ENCODE measurements at regions not wholly inside any gene's neighbourhood (a gene's known extent, or its start where the extent isn't known, plus 50 kb on each side); places are given as distances from the start of the nearest gene placed in this dataset.

DNA sequence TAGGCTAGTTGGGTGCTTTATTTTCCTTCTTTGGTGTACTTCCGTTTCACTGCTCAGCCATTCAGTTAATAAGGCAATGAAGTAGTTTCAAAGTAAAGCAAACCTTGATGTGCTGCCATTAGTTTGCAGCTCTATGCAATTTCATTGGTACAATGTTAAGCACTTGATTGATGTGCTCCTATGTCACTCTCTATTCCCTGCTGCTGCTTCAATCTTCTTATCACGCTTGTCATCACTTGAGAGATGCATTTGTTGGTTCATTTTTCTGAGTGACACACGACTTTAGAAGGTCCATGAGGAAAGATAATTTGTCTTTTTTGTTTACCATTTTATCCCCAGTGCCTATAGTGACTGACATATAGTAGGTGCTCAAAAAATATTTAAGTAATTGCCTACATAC is 871.0 kb upstream of the PABPC4L start:
- H3K36me3 ChIP-seq (ENCODE audit: insufficient read depth, low read length), result no peaks in the 10 kb centered on the region
- H3K4me1 ChIP-seq (ENCODE audit: insufficient read depth, low read length), result no peaks in the 10 kb centered on the region
- no peak overlapping the region for H3K9ac ChIP-seq (ENCODE audit: low read length)
- Mint-ChIP-seq H3K4me3 (ENCODE audit: unreplicated experiment) (no peak overlapping the region), H3K27me3 (ENCODE audit: low read depth, unreplicated experiment) (no peaks in the 10 kb centered on the region), H3K36me3 (ENCODE audit: low read depth, unreplicated experiment) (no peaks in the 10 kb centered on the region), H3K9me3 (ENCODE audit: unreplicated experiment) (peaks cover 12% of the 10 kb centered on the region), H3K4me1 (ENCODE audit: low read depth, unreplicated experiment) (no peaks in the 10 kb centered on the region), H3K27ac (ENCODE audit: unreplicated experiment) (no peak overlapping the region)
- FAIRE-seq, result no peak
- no peak overlapping the region for H3K27ac ChIP-seq (ENCODE audit: low read depth, low read length)
- no peak overlapping the region for H2AFZ ChIP-seq (ENCODE audit: low read depth, low read length)
- H3K27me3 ChIP-seq (ENCODE audit: insufficient read depth, low read length), result no peaks in the 10 kb centered on the region
- H4K20me1 ChIP-seq (ENCODE audit: insufficient read depth, low read length), result no peaks in the 10 kb centered on the region
- DNase-seq (ENCODE audit: low read depth), result no peak
- TF ChIP-seq, protein P1, sequence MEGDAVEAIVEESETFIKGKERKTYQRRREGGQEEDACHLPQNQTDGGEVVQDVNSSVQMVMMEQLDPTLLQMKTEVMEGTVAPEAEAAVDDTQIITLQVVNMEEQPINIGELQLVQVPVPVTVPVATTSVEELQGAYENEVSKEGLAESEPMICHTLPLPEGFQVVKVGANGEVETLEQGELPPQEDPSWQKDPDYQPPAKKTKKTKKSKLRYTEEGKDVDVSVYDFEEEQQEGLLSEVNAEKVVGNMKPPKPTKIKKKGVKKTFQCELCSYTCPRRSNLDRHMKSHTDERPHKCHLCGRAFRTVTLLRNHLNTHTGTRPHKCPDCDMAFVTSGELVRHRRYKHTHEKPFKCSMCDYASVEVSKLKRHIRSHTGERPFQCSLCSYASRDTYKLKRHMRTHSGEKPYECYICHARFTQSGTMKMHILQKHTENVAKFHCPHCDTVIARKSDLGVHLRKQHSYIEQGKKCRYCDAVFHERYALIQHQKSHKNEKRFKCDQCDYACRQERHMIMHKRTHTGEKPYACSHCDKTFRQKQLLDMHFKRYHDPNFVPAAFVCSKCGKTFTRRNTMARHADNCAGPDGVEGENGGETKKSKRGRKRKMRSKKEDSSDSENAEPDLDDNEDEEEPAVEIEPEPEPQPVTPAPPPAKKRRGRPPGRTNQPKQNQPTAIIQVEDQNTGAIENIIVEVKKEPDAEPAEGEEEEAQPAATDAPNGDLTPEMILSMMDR (IDR thresholded peaks at IDR 0.05; ENCODE audit: insufficient read depth, low read depth, low read length), result no peak
- no peak overlapping the region for H3K4me2 ChIP-seq (ENCODE audit: low read length)
- H3K4me3 ChIP-seq (ENCODE audit: insufficient read depth, low read depth, low read length), result no peak overlapping the region
- H3K9me3 ChIP-seq (ENCODE audit: insufficient read depth, low read depth, low read length), result no peaks in the 10 kb centered on the region
- no peaks in the 10 kb centered on the region for H3K79me2 ChIP-seq (ENCODE audit: insufficient read depth, low read length)

DNA sequence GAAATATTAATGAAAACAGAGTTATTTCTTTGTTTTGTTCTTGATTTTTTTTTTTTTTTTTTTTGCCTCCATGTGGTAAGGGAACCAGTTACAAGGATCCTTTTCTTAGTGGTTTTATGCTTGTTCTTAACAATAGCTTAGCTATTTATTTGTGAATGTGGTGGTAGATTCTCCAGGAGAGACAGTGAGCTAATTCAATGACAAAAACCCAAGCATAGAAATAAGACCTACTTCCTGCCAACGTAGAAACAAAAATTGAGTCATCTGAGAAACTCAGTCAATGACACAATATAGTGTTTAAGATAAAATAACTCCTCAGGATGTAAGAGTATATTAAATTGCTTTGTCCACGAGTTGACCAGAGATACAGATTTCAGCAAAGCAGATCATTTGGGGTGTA is 863.8 kb upstream of the PABPC4L start:
- Histone ChIP-seq H3K27me3 (ENCODE audit: insufficient read depth, low read length) (no peaks in the 10 kb centered on the region), H3K79me2 (ENCODE audit: insufficient read depth, low read length) (no peaks in the 10 kb centered on the region), H4K20me1 (ENCODE audit: insufficient read depth, low read length) (no peaks in the 10 kb centered on the region), H3K4me1 (ENCODE audit: insufficient read depth, low read length) (no peaks in the 10 kb centered on the region), H3K4me2 (ENCODE audit: low read length) (no peak overlapping the region), H3K36me3 (ENCODE audit: insufficient read depth, low read length) (no peaks in the 10 kb centered on the region), H3K27ac (ENCODE audit: low read depth, low read length) (no peak overlapping the region), H2AFZ (ENCODE audit: low read depth, low read length) (no peak overlapping the region), H3K9ac (ENCODE audit: low read length) (no peak overlapping the region), H3K9me3 (ENCODE audit: insufficient read depth, low read depth, low read length) (no peaks in the 10 kb centered on the region), H3K4me3 (ENCODE audit: insufficient read depth, low read depth, low read length) (no peak overlapping the region)
- peak overlapping the region; percentile 4 for H3K27ac Mint-ChIP-seq (ENCODE audit: unreplicated experiment)
- H3K27me3 Mint-ChIP-seq (ENCODE audit: low read depth, unreplicated experiment), result no peaks in the 10 kb centered on the region
- H3K4me3 Mint-ChIP-seq (ENCODE audit: unreplicated experiment), result no peak overlapping the region
- FAIRE-seq, result no peak
- TF ChIP-seq EZH2 (IDR thresholded peaks at IDR 0.05; ENCODE audit: insufficient read depth, low read length), result no peak
- TF ChIP-seq, protein P1 (IDR thresholded peaks at IDR 0.05; ENCODE audit: insufficient read depth, low read depth, low read length), result no peak
- H3K36me3 Mint-ChIP-seq (ENCODE audit: low read depth, unreplicated experiment), result no peaks in the 10 kb centered on the region
- no peaks in the 10 kb centered on the region for H3K9me3 Mint-ChIP-seq (ENCODE audit: unreplicated experiment)
- peaks cover 4% of the 10 kb centered on the region for H3K4me1 Mint-ChIP-seq (ENCODE audit: low read depth, unreplicated experiment)
- peak; percentile 17 for DNase-seq (ENCODE audit: low read depth)

DNA sequence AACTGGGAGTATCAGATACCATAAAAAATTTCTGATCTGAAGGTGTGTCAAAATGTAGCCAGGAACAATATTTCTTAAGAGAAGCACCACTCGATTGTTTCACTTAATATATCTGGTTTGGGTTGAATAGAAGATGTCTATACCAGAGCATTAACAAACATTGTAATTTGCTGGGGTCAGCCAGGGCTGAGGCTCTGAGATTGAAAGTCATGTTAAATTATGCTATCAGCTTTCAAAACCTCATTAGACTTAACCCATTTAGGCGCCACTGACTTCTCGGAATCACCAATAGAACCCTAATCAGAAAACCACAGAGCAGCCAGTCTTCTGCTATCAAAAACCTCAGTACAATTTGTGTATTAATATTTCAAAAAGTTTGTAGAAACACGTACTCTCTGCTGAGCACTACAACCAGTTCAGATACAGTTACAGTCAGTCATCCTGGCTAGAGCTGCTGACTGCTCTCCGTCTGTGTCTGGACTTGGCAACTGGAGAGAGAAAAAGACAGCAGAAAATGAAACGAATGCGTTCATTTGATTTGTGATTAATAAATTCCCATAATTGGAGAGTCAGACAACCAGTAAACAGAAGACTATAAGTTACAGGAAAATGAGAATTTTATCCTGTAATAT is 848.6 kb upstream of the PABPC4L start:
- H3K4me1 Mint-ChIP-seq (ENCODE audit: low read depth, unreplicated experiment), result no peaks in the 10 kb centered on the region

More for the DNA sequence above, 848.6 kb upstream of the PABPC4L start:
- no peaks in the 10 kb centered on the region for H3K4me1 ChIP-seq (ENCODE audit: insufficient read depth, low read length)
- H3K79me2 ChIP-seq (ENCODE audit: insufficient read depth, low read length), result no peaks in the 10 kb centered on the region
- FAIRE-seq, result no peak
- H3K27ac ChIP-seq (ENCODE audit: low read depth, low read length), result no peak overlapping the region
- no peak overlapping the region for H3K4me2 ChIP-seq (ENCODE audit: low read length)
- TF ChIP-seq, protein P1 (IDR thresholded peaks at IDR 0.05; ENCODE audit: insufficient read depth, low read depth, low read length), result no peak
- no peak for TF ChIP-seq EZH2 (IDR thresholded peaks at IDR 0.05; ENCODE audit: insufficient read depth, low read length)
- H3K9me3 ChIP-seq (ENCODE audit: insufficient read depth, low read depth, low read length), result no peaks in the 10 kb centered on the region
- H2AFZ ChIP-seq (ENCODE audit: low read depth, low read length), result no peak overlapping the region
- H3K27me3 ChIP-seq (ENCODE audit: insufficient read depth, low read length), result no peaks in the 10 kb centered on the region
- no peak overlapping the region for H3K27ac Mint-ChIP-seq (ENCODE audit: unreplicated experiment)
- no peaks in the 10 kb centered on the region for H3K36me3 Mint-ChIP-seq (ENCODE audit: low read depth, unreplicated experiment)
- H3K9me3 Mint-ChIP-seq (ENCODE audit: unreplicated experiment), result peaks cover 4% of the 10 kb centered on the region
- no peak overlapping the region for H3K9ac ChIP-seq (ENCODE audit: low read length)
- no peak overlapping the region for H3K4me3 Mint-ChIP-seq (ENCODE audit: unreplicated experiment)
- no peaks in the 10 kb centered on the region for H3K27me3 Mint-ChIP-seq (ENCODE audit: low read depth, unreplicated experiment)
- no peaks in the 10 kb centered on the region for H3K36me3 ChIP-seq (ENCODE audit: insufficient read depth, low read length)
- no peak overlapping the region for H3K4me3 ChIP-seq (ENCODE audit: insufficient read depth, low read depth, low read length)
- no peak for DNase-seq (ENCODE audit: low read depth)
- H4K20me1 ChIP-seq (ENCODE audit: insufficient read depth, low read length), result no peaks in the 10 kb centered on the region

All from astrocyte (in vitro differentiated cells and primary cell).